HG02571 (cell line): ENCODE measurements at regions not wholly inside any gene's neighbourhood (a gene's known extent, or its start where the extent isn't known, plus 50 kb on each side); places are given as distances from the start of the nearest gene placed in this dataset.
"Not testable (repeated sequence)": the region's sequence is repeated elsewhere in the genome, so short reads cannot be mapped to it uniquely, and the experiment has no call there.

Source experiments
- ATAC-seq: cut with Tn5 transposase; IDR thresholded peaks from one replicate; pipeline ENCODE4 v1.9.1; 2021; ENCODE audit warnings: mild to moderate bottlenecking, moderate library complexity; ENCODE audit not compliant: unreplicated experiment

GRCh38 chr1:30534551-30534940 is 188.8 kb downstream of the MATN1 start:
- no peak for ATAC-seq

GRCh38 chr1:30533796-30534550 is 189.4 kb downstream of the MATN1 start:
- ATAC-seq = no peak

- no peak for ATAC-seq
Measured at GRCh38 chr1:30533141-30533540, 190.2 kb downstream of the MATN1 start.

- ATAC-seq = no peak
Measured at GRCh38 chr1:30532621-30533020, 190.8 kb downstream of the MATN1 start.

GRCh38 chr1:30527511-30528140 is 195.8 kb downstream of the MATN1 start:
- ATAC-seq = no peak

- no peak for ATAC-seq
Measured at GRCh38 chr1:30526652-30527345, 196.6 kb downstream of the MATN1 start.

GRCh38 chr1:30525971-30526651 is 197.3 kb downstream of the MATN1 start:
- no peak for ATAC-seq

- ATAC-seq = no peak
Measured at GRCh38 chr1:30525631-30525970, 197.8 kb downstream of the MATN1 start.

GRCh38 chr1:30524840-30525617 is 198.4 kb downstream of the MATN1 start:
- ATAC-seq = no peak

- not testable (repeated sequence) for ATAC-seq
Measured at GRCh38 chr1:30524025-30524555, 199.3 kb downstream of the MATN1 start.

- no peak for ATAC-seq
Measured at GRCh38 chr1:30523055-30524020, 200.0 kb downstream of the MATN1 start.

- no peak for ATAC-seq
Measured at GRCh38 chr1:30522031-30523004, 201.1 kb downstream of the MATN1 start.

- no peak for ATAC-seq
Measured at GRCh38 chr1:30521261-30521865, 202.0 kb downstream of the MATN1 start.

- no peak for ATAC-seq
Measured at GRCh38 chr1:30520476-30520875, 202.9 kb downstream of the MATN1 start.

GRCh38 chr1:30519201-30519763 is 204.1 kb downstream of the MATN1 start:
- no peak for ATAC-seq

- ATAC-seq = no peak
Measured at GRCh38 chr1:30518696-30519095, 204.7 kb downstream of the MATN1 start.

- ATAC-seq = no peak
Measured at GRCh38 chr1:30518186-30518585, 205.2 kb downstream of the MATN1 start.
